SKM-1 treated with dmso at 0.1 percent for 144 hours (cell line): ENCODE measurements at regions not wholly inside any gene's neighbourhood (a gene's known extent, or its start where the extent isn't known, plus 50 kb on each side); places are given as distances from the start of the nearest gene placed in this dataset.
"Not testable (repeated sequence)": the region's sequence is repeated elsewhere in the genome, so short reads cannot be mapped to it uniquely, and the experiment has no call there.

Source experiments
- DNase-seq: peaks from one replicate; lab custom pipeline; 2025; ENCODE audit not compliant: unreplicated experiment; lab: John Stamatoyannopoulos, UW

GRCh38 chr21:9744166-9744565 lies 777.2 kb upstream of the TPTE start:
- DNase-seq, result not testable (repeated sequence)

DNA sequence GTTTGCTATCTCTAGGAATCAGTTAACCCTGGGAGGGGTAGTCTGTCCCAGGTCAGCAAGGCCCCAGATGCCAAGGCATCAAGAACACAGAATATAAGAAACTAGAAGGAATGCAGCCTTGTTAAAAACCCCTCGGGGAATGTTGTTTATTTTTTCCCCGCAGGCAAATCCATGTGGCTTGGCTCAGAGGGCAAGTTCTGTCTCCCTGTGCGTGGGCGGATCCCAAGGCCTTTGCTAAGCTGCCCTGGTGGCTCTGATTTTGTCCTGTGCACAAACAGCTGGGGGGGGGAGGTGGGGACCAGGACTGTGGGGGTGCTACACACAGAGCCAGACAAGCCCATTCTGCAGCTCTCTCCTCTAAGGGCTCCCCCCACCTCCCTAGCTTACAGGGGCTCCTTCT lies 776.8 kb upstream of the TPTE start:
- not testable (repeated sequence) for DNase-seq

DNA sequence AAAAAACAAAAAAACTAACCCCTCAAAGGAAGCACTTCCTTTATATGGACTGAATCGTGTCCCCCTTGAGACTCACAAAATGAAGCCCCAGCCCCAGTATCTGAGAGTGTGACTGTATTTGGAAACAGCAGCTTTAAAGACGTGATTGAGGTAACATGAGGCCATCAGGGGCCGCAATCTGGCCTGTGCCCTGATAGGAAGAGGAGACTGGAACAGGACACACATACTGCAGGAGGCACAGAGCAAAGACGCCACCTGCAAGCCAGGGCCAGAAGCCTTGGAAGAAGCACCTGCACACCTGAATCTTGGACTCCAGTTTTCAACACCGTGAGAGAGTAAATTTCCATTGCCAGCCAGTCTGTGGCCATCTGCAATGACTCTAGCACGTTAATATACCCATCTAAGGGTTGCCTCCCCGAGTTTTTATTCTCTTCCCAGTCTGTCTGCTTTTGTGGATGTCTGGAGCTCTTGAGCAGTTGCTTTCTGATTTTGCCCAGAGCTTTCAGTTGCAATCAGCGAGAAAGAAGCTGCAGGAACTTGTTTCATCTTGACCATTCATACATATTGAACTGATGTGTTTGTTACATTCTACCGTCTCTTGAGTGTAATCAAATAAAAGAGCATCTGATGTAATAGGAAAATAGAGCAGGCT lies 775.8 kb upstream of the TPTE start:
- not testable (repeated sequence) for DNase-seq

DNA sequence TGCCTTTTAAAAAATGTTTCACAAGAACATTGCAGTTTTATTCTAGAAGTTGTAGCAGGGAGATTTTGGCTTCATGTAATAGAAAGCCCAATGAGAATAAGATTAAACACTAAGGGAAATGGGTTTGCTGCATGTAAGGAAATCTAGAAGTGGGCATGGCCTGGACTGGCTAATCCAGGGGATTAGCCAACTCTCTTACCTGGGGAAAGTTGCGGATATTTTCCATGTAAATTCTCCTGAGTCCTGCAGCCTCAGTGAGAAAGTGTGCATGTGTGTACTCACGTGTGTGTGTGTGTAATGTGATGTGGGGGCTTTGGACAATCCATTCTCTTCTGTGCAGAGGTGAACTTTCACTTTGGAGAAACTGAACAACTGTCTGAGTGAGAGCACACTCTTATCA lies 775.1 kb upstream of the TPTE start:
- DNase-seq, result not testable (repeated sequence)

DNA sequence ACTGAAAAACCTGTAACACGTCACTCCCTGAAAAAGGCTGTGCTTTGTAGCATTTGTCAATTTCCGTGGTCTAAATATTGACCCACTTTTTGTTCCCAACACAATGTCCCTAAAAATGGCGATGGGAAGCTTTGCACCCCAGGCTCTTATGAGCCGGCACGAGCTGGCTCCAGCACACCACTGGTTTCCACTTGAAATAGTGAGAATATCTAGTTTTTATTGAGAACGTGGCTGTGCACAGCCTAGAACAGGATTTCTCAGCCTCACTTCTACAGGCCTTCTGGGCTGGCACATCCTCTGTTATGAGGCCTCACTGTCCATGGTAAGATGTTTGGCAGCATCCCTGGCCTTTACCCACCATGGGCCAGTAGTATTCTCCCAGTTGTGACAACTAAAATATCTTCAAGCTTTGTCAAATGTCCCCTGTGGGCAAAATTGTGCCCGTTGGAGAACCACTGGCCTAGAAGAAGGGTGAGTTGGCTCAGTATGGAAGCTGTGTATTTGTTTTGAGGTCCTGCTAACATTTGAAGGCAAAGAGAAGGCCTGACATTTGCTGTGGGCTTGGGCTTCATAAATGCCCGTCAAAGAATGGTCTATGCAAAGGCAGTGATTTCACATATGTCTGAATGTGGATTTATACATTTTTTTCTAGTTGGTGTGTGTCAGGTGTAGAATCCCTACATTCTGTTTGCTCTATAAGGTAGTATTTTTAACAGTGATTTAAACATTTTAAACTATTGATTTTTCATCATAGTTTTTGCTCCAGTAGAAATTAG lies 774.4 kb upstream of the TPTE start:
- not testable (repeated sequence) for DNase-seq

DNA sequence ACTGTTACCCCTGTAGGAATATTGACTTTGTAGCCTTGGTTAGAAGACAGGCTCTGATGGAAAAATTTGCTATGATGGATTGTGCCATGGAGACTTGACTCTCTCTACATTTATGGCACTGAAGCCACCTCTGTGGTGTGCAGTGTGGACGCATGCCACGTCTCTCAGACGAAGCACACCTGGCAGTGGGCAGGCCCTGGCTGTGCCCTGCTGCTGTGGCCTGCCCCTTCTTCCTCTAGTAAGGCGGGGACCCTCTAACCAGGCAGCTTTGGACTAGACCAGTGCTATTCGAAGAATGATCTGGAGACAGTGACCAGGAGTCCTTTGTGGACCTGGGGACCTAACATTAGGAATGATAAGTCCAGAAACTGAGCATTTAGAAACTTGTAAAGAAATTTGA lies 773.5 kb upstream of the TPTE start:
- DNase-seq, result not testable (repeated sequence)

- not testable (repeated sequence) for DNase-seq
Observed at GRCh38 chr21:9748451-9748850, 772.9 kb upstream of the TPTE start.

GRCh38 chr21:9749741-9750230 lies 771.6 kb upstream of the TPTE start:
- DNase-seq, result not testable (repeated sequence)

DNA sequence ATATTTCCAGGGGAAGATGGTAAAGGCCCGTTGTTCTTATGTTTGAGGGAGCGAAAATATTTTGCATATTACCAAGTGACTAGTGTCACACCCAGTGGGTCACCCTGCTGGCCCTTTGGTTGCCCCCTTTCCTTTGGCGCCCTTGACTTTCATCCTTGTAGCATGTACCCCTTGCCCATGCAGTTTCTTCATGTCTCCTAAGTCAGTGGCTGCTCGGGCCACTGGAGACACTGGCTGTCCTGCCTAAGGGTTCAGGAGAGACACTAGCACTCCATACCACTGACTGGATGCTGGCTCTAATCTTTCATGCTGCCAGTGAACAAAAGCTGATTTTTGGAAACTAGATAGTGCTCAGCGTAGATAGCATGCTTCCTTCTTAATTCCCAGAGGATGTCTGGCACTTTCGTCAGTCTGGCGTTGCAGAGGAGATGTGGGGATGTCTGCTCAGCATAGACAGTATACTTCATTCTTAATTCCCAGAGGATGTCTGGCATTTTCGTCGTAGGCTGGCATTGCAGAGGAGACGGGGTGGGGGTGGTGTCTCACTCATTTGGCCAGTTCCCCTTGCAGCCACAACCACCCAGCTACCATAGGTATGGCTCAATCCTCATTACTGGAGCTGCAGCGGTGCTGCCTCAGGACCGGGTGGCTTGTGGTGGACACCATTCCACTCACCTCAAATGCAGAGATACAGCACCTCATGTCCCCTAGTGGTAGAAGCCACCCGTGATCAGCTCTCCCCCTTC lies 770.9 kb upstream of the TPTE start:
- no peak for DNase-seq

DNA sequence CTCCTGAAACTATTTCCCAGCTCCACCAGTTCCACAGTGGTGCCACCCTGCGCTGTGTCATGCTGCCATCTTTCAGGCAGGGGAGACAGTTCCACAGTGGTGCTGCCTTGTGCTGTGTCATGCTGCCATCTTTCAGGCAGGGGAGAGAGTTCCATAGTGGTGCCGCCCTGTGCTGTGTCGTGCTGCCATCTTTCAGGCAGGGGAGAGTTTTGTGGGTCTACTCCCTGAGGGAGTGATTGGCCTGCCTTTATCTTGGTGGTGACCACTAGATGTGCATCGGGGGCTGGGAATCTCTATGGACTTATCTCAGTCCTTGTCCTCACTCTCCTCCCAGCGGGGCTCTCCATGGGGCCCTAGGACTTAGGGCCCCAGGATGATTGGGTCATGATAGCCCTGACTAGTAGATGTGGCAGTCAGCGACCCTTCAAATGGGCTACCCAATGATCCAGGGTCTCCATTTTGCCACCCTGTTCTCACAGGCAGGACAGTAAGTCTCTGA lies 770.2 kb upstream of the TPTE start:
- not testable (repeated sequence) for DNase-seq

DNA sequence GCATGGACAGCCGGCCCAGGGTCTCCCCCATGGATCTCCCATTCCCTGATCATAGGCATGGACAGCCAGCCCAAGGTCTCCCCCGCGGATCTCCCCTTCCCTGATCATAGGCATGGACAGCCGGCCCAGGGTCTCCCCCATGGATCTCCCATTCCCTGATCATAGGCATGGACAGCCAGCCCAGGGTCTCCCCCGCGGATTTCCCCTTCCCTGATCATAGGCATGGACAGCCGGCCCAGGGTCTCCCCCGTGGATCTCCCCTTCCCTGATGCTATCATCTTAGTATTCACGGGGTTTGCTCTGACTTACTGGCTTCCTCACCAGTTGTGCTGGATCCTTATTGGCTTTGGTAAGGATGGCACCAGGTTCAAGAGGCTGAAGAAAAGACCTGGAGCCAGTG lies 769.4 kb upstream of the TPTE start:
- DNase-seq, result not testable (repeated sequence)

GRCh38 chr21:9753441-9753840 lies 767.9 kb upstream of the TPTE start:
- not testable (repeated sequence) for DNase-seq

GRCh38 chr21:9753943-9754342 lies 767.4 kb upstream of the TPTE start:
- no peak for DNase-seq

DNA sequence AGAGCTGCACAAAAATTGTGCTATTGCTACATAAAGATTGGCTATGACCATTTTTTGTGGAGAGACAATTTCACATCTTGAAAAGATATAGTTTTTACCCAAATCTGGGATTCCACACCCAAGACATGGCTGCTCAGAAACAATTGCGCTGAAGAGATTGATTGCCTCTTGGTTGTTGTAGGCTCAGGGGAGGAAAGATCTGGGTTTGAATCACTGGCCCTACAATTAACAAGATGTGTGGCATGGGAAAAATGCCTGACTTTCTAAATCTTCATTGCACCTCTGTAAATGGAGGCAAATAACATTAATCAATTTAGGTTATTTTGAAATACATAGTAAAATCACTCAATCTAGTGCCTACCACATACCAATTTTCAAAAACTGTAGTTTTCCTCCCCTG lies 766.9 kb upstream of the TPTE start:
- DNase-seq, result not testable (repeated sequence)

GRCh38 chr21:9755611-9756010 lies 765.8 kb upstream of the TPTE start:
- no peak for DNase-seq

- no peak for DNase-seq
Observed at GRCh38 chr21:9756677-9757076, 764.7 kb upstream of the TPTE start.

DNA sequence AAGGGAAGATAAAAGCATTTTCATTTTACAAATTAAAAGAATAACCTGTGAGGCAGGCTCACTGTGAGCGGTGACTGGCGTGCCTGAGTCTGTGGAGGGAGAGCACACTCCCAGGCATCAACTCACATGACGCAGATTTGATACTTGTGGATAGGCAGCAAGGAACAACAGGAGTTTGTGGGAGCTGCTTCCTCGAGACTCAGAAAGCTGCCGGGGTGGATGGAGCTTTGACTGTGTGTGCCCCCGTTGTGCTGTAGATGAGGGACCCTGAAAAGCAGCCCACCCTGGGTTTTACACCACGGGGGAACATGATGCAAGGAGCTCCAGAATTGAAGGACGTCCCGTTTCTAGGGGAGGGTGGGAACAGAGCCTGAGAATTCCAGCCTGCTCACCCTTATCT lies 764.3 kb upstream of the TPTE start:
- DNase-seq, result not testable (repeated sequence)

GRCh38 chr21:9757572-9757971 lies 763.8 kb upstream of the TPTE start:
- not testable (repeated sequence) for DNase-seq

- DNase-seq, result no peak
Observed at GRCh38 chr21:9758141-9758540, 763.2 kb upstream of the TPTE start.

- no peak for DNase-seq
Observed at GRCh38 chr21:9758888-9759287, 762.5 kb upstream of the TPTE start.

DNA sequence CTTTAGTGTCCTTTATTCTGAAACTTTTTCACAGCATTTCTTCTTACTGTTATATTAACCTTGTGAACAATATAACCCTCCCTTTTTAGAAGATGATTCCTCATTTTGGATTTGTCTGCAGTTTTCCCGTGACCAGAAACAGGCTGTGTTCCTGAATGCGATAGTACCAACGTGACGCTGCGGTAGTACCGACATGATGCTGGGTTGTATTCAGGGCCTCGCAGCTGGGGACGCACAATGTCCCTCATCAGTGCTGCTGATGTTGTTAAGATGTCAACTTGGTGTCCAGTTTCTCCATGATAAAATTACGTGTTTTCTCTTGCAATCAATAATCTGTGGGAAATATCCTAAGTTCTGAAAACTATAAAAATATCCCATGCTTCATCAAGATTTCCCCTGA lies 761.4 kb upstream of the TPTE start:
- no peak for DNase-seq
